ENCODE measurements at regions not wholly inside any gene's neighbourhood (a gene's known extent, or its start where the extent isn't known, plus 50 kb on each side); places are given as distances from the start of the nearest gene placed in this dataset.
A peak's percentile ranks its signal among the peaks of the same experiment; 100 is the strongest.
"Not testable (repeated sequence)": the region's sequence is repeated elsewhere in the genome, so short reads cannot be mapped to it uniquely, and the experiment has no call there.

DNA sequence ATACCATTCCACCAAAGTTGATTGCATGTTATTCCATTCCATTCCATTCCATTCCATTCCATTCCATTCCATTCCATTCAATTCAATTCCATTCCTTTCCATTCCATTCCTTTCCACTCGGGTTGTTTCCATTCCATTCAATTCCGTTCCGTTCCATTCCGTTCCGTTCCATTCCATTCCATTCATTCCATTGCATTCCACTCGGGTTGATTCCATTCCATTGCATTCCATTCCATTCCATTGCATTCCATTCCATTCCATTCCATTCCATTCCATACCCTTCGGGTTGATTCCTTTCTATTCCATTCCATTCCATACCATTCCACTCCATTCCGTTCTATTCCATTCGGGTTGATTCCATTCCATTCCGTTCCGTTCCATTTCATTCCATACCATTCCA lies 166.9 kb downstream of the CWH43 start:
- peaks cover 75 to 80% of the 10 kb centered on the region in 2 donors for H3K9me3 ChIP-seq (ENCODE audit: control insufficient read depth in 1 of 2, low read length in 2 of 2)
- peak overlapping the region in 1 of 2 donors; percentile 5 for H3K4me3 ChIP-seq (ENCODE audit: low read depth in 1 of 2, low read length in 2 of 2)
- H3K4me1 ChIP-seq (ENCODE audit: control insufficient read depth in 1 of 2, insufficient read depth in 2 of 2, low read length in 2 of 2); H3K27me3 ChIP-seq (ENCODE audit: control insufficient read depth in 1 of 2, insufficient read depth in 2 of 2, low read length in 2 of 2); H3K9ac ChIP-seq (ENCODE audit: low read depth in 1 of 2, low read length in 2 of 2); H3K27ac ChIP-seq (ENCODE audit: low read depth, low read length); H3K36me3 ChIP-seq (ENCODE audit: control insufficient read depth in 1 of 2, insufficient read depth in 2 of 2, low read length in 2 of 2): not testable (repeated sequence)

DNA sequence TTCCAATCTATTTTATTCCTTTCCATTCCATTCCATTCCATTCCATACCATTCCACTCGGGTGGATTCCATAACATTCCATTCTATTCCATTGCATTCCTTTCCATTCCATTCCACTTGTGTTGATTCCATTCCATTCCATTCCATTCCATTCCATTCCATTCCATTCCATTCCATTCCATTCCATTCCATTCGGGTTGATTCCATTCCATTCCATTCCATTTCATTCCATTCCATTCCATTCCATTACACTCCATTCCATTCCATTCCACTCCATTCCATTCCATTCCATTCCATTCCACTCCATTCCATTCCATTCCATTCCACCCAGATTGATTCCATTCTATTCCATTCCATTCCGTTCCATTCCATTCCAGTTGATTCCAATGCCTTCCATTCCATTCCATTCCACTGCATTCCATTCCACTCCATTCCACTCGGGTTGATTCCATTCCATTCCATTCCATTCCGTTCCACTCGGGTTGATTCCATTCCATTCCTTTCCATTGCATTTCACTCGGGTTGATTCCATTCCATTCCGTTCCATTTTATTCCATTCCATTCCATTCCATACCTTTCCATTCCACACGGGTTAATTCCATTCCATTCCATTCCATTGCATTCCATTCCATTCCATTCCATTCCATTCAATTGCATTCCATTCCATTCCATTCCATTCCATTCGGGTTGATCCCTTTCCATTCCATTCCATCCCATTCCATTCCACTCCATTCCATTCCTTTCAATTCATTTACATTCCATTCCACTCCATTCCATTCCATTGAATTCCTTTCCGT lies 168.4 kb downstream of the CWH43 start:
- not testable (repeated sequence) for H3K9ac ChIP-seq (ENCODE audit: low read depth in 1 of 2, low read length in 2 of 2); H3K27ac ChIP-seq (ENCODE audit: low read depth, low read length)
- H3K9me3 ChIP-seq (ENCODE audit: control insufficient read depth in 1 of 2, low read length in 2 of 2), result peaks cover 63 to 68% of the 10 kb centered on the region in 2 donors

GRCh38 chr4:49155270-49155669 lies 169.2 kb downstream of the CWH43 start:
- H3K36me3 ChIP-seq (ENCODE audit: control insufficient read depth in 1 of 2, insufficient read depth in 2 of 2, low read length in 2 of 2); H3K27me3 ChIP-seq (ENCODE audit: control insufficient read depth in 1 of 2, insufficient read depth in 2 of 2, low read length in 2 of 2); H3K27ac ChIP-seq (ENCODE audit: low read depth, low read length); H3K9ac ChIP-seq (ENCODE audit: low read depth in 1 of 2, low read length in 2 of 2); H3K4me1 ChIP-seq (ENCODE audit: control insufficient read depth in 1 of 2, insufficient read depth in 2 of 2, low read length in 2 of 2); H3K4me3 ChIP-seq (ENCODE audit: low read depth in 1 of 2, low read length in 2 of 2): not testable (repeated sequence)
- peaks cover 56 to 60% of the 10 kb centered on the region in 2 donors for H3K9me3 ChIP-seq (ENCODE audit: control insufficient read depth in 1 of 2, low read length in 2 of 2)

More for the DNA sequence above, 168.4 kb downstream of the CWH43 start:
- not testable (repeated sequence) for H3K4me1 ChIP-seq (ENCODE audit: control insufficient read depth in 1 of 2, insufficient read depth in 2 of 2, low read length in 2 of 2); H3K36me3 ChIP-seq (ENCODE audit: control insufficient read depth in 1 of 2, insufficient read depth in 2 of 2, low read length in 2 of 2); H3K27me3 ChIP-seq (ENCODE audit: control insufficient read depth in 1 of 2, insufficient read depth in 2 of 2, low read length in 2 of 2)
- H3K4me3 ChIP-seq (ENCODE audit: low read depth in 1 of 2, low read length in 2 of 2), result peak overlapping the region in 1 of 2 donors; percentile 19

DNA sequence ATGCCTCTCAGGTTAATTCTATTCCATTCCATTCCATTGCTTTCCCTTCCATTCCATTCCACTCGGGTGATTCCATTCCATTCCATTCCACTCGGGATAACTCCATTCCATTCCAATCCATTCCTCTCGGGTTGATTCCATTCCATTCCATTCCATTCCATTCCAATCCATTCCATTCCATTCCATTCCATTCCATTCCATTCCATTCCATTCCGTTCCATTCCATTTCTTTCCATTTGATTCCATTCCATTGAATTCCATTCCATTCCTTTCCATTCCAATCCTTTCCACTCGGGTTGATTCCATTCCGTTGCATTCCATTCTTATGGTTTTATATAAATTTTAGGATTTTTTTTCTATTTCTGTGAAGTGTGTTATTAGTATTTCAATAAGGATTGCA lies 170.2 kb downstream of the CWH43 start:
- H3K36me3 ChIP-seq (ENCODE audit: control insufficient read depth in 1 of 2, insufficient read depth in 2 of 2, low read length in 2 of 2); H3K27ac ChIP-seq (ENCODE audit: low read depth, low read length); H3K4me3 ChIP-seq (ENCODE audit: low read depth in 1 of 2, low read length in 2 of 2); H3K4me1 ChIP-seq (ENCODE audit: control insufficient read depth in 1 of 2, insufficient read depth in 2 of 2, low read length in 2 of 2); H3K9ac ChIP-seq (ENCODE audit: low read depth in 1 of 2, low read length in 2 of 2); H3K27me3 ChIP-seq (ENCODE audit: control insufficient read depth in 1 of 2, insufficient read depth in 2 of 2, low read length in 2 of 2): not testable (repeated sequence)
- peaks cover 45 to 50% of the 10 kb centered on the region in 2 donors for H3K9me3 ChIP-seq (ENCODE audit: control insufficient read depth in 1 of 2, low read length in 2 of 2)

- not testable (repeated sequence) for H3K27me3 ChIP-seq (ENCODE audit: control insufficient read depth in 1 of 2, insufficient read depth in 2 of 2, low read length in 2 of 2); H3K36me3 ChIP-seq (ENCODE audit: control insufficient read depth in 1 of 2, insufficient read depth in 2 of 2, low read length in 2 of 2); H3K27ac ChIP-seq (ENCODE audit: low read depth, low read length); H3K4me1 ChIP-seq (ENCODE audit: control insufficient read depth in 1 of 2, insufficient read depth in 2 of 2, low read length in 2 of 2); H3K4me3 ChIP-seq (ENCODE audit: low read depth in 1 of 2, low read length in 2 of 2); H3K9ac ChIP-seq (ENCODE audit: low read depth in 1 of 2, low read length in 2 of 2)
- peaks cover 37 to 41% of the 10 kb centered on the region in 2 donors for H3K9me3 ChIP-seq (ENCODE audit: control insufficient read depth in 1 of 2, low read length in 2 of 2)
Observed at GRCh38 chr4:49157630-49158029, 171.6 kb downstream of the CWH43 start.

GRCh38 chr4:49161111-49161541 lies 175.1 kb downstream of the CWH43 start:
- H3K4me3 ChIP-seq (ENCODE audit: low read depth in 1 of 2, low read length in 2 of 2); H3K36me3 ChIP-seq (ENCODE audit: control insufficient read depth in 1 of 2, insufficient read depth in 2 of 2, low read length in 2 of 2); H3K4me1 ChIP-seq (ENCODE audit: control insufficient read depth in 1 of 2, insufficient read depth in 2 of 2, low read length in 2 of 2); H3K27ac ChIP-seq (ENCODE audit: low read depth, low read length); H3K9ac ChIP-seq (ENCODE audit: low read depth in 1 of 2, low read length in 2 of 2); H3K27me3 ChIP-seq (ENCODE audit: control insufficient read depth in 1 of 2, insufficient read depth in 2 of 2, low read length in 2 of 2); H3K9me3 ChIP-seq (ENCODE audit: control insufficient read depth in 1 of 2, low read length in 2 of 2): not testable (repeated sequence)

- not testable (repeated sequence) for H3K36me3 ChIP-seq (ENCODE audit: control insufficient read depth in 1 of 2, insufficient read depth in 2 of 2, low read length in 2 of 2); H3K9ac ChIP-seq (ENCODE audit: low read depth in 1 of 2, low read length in 2 of 2)
Observed at GRCh38 chr4:49164916-49165315, 178.8 kb downstream of the CWH43 start.

DNA sequence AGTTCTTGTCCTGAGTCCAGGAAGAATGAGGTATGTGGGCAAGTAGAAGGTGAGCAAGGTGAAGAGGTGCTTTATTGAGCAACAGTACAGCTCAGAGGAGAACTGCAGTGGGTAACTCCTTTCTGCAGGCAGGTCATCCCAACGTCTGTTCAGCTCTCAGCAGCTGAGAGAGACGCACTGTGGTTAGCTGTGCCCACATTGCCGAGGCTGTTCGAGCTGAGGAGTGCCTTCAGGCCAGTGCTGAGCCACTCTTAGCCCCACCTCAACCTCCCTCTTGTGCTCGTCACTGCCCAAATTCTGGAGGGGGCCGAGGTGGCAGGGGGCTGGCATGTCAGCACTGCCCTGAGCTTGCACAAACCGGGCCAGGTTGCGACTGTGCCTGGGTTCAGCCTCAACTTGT lies 191.8 kb downstream of the CWH43 start:
- not testable (repeated sequence) for H3K9me3 ChIP-seq (ENCODE audit: control insufficient read depth in 1 of 2, low read length in 2 of 2); H3K27me3 ChIP-seq (ENCODE audit: control insufficient read depth in 1 of 2, insufficient read depth in 2 of 2, low read length in 2 of 2); H3K4me3 ChIP-seq (ENCODE audit: low read depth in 1 of 2, low read length in 2 of 2); H3K9ac ChIP-seq (ENCODE audit: low read depth in 1 of 2, low read length in 2 of 2); H3K36me3 ChIP-seq (ENCODE audit: control insufficient read depth in 1 of 2, insufficient read depth in 2 of 2, low read length in 2 of 2); H3K27ac ChIP-seq (ENCODE audit: low read depth, low read length); H3K4me1 ChIP-seq (ENCODE audit: control insufficient read depth in 1 of 2, insufficient read depth in 2 of 2, low read length in 2 of 2)

More at GRCh38 chr4:49164916-49165315, 178.8 kb downstream of the CWH43 start:
- not testable (repeated sequence) for H3K9me3 ChIP-seq (ENCODE audit: control insufficient read depth in 1 of 2, low read length in 2 of 2); H3K27me3 ChIP-seq (ENCODE audit: control insufficient read depth in 1 of 2, insufficient read depth in 2 of 2, low read length in 2 of 2); H3K4me1 ChIP-seq (ENCODE audit: control insufficient read depth in 1 of 2, insufficient read depth in 2 of 2, low read length in 2 of 2); H3K4me3 ChIP-seq (ENCODE audit: low read depth in 1 of 2, low read length in 2 of 2); H3K27ac ChIP-seq (ENCODE audit: low read depth, low read length)

- H3K4me3 ChIP-seq (ENCODE audit: low read depth in 1 of 2, low read length in 2 of 2); H3K4me1 ChIP-seq (ENCODE audit: control insufficient read depth in 1 of 2, insufficient read depth in 2 of 2, low read length in 2 of 2); H3K27ac ChIP-seq (ENCODE audit: low read depth, low read length); H3K9me3 ChIP-seq (ENCODE audit: control insufficient read depth in 1 of 2, low read length in 2 of 2); H3K36me3 ChIP-seq (ENCODE audit: control insufficient read depth in 1 of 2, insufficient read depth in 2 of 2, low read length in 2 of 2); H3K27me3 ChIP-seq (ENCODE audit: control insufficient read depth in 1 of 2, insufficient read depth in 2 of 2, low read length in 2 of 2); H3K9ac ChIP-seq (ENCODE audit: low read depth in 1 of 2, low read length in 2 of 2): not testable (repeated sequence)
Observed at GRCh38 chr4:49181088-49181487, 195.0 kb downstream of the CWH43 start.

- not testable (repeated sequence) for H3K9ac ChIP-seq (ENCODE audit: low read depth in 1 of 2, low read length in 2 of 2); H3K4me3 ChIP-seq (ENCODE audit: low read depth in 1 of 2, low read length in 2 of 2); H3K4me1 ChIP-seq (ENCODE audit: control insufficient read depth in 1 of 2, insufficient read depth in 2 of 2, low read length in 2 of 2); H3K27me3 ChIP-seq (ENCODE audit: control insufficient read depth in 1 of 2, insufficient read depth in 2 of 2, low read length in 2 of 2); H3K36me3 ChIP-seq (ENCODE audit: control insufficient read depth in 1 of 2, insufficient read depth in 2 of 2, low read length in 2 of 2); H3K27ac ChIP-seq (ENCODE audit: low read depth, low read length)
- H3K9me3 ChIP-seq (ENCODE audit: control insufficient read depth in 1 of 2, low read length in 2 of 2), result peaks cover 8 to 16% of the 10 kb centered on the region in 2 donors
Observed at GRCh38 chr4:49211396-49212194, 225.5 kb downstream of the CWH43 start.
